ENCODE measurements at regions not wholly inside any gene's neighbourhood (a gene's known extent, or its start where the extent isn't known, plus 50 kb on each side); places are given as distances from the start of the nearest gene placed in this dataset.

DNA sequence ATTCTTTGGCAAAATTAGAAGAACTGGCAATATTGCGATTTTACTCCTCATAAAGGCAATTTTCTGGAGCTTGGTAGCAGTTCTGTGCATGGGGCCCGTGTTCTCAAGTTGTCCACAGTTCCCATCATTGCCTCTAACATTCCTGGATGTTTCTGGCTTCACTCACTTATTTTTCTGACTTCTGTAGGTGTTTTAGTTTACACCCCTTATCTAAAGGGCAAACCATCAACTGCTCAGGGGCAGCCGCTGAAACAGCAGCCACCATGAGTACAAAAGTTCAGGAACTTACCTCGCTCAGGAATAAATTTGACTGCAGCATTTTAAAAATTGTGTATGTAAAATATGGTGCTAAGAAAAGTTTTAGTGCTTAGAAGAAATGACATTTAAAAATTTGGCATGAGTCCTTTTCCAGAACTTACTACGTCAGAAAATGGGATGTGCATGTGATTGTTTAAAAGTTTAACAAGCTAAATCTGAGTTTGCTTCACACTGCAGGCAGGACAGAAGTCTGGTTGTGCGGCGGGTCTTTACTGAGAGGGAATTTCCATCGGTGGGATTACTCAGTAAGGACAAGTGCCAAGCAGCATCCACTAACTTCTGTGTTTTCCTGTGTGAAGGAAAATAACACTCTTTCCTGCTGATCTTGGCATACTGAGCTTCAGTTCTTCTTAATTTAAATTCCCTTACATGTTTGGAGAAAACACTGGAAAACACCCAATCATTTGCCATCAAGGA, 261.7 kb downstream of the MAT2B start:
- TF ChIP-seq, protein P1, sequence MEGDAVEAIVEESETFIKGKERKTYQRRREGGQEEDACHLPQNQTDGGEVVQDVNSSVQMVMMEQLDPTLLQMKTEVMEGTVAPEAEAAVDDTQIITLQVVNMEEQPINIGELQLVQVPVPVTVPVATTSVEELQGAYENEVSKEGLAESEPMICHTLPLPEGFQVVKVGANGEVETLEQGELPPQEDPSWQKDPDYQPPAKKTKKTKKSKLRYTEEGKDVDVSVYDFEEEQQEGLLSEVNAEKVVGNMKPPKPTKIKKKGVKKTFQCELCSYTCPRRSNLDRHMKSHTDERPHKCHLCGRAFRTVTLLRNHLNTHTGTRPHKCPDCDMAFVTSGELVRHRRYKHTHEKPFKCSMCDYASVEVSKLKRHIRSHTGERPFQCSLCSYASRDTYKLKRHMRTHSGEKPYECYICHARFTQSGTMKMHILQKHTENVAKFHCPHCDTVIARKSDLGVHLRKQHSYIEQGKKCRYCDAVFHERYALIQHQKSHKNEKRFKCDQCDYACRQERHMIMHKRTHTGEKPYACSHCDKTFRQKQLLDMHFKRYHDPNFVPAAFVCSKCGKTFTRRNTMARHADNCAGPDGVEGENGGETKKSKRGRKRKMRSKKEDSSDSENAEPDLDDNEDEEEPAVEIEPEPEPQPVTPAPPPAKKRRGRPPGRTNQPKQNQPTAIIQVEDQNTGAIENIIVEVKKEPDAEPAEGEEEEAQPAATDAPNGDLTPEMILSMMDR (optimal IDR thresholded peaks at IDR 0.05 in 1 of 3, IDR thresholded peaks at IDR 0.05 in 1 of 3, conservative IDR thresholded peaks at IDR 0.05 in 1 of 3; ENCODE audit: extremely low read depth in 1 of 3, insufficient read depth in 2 of 3, low read length in 3 of 3): no peak
- TF ChIP-seq EZH2 (IDR thresholded peaks at IDR 0.05; ENCODE audit: low read length): no peak

All from keratinocyte (primary cell).